HL-60 (cell line): ENCODE measurements at regions not wholly inside any gene's neighbourhood (a gene's known extent, or its start where the extent isn't known, plus 50 kb on each side); places are given as distances from the start of the nearest gene placed in this dataset.

Experiments
- DNase-seq, 2 experiments: peaks; one replicate each; pipeline ENCODE4 v3.0.0-alpha.2; 2010 to 2020; ENCODE audit warnings: low read depth in 1 of 2, low spot score in 1 of 2
- H3K27ac ChIP-seq: fragments of 250-450 bp; sonication (Bioruptor Pico); replicated peaks from 2 replicates; pipeline ENCODE4 v1.5.1; 2020; ENCODE audit warnings: mild to moderate bottlenecking, moderate library complexity
- H3K27me3 ChIP-seq: fragments of 250-450 bp; sonication (Bioruptor Pico); 2 replicates; pipeline ENCODE4 v1.5.1; 2021; ENCODE audit warnings: mild to moderate bottlenecking, moderate library complexity; ENCODE audit not compliant: insufficient read depth, poor library complexity, severe bottlenecking
- H3K4me3 ChIP-seq: replicated peaks from 2 replicates; pipeline ENCODE4 v1.5.1; 2011; ENCODE audit warnings: mild to moderate bottlenecking, control low read depth, low read length; ENCODE audit not compliant: insufficient read depth
- GABPA ChIP-seq: IDR thresholded peaks from 2 replicates; pipeline ENCODE4 v1.6.1; 2012; ENCODE audit warnings: low read depth
- POLR2AphosphoS5 ChIP-seq: IDR thresholded peaks from 2 replicates; pipeline ENCODE4 v1.6.1; 2012; ENCODE audit warnings: low read depth
- SPI1 ChIP-seq: IDR thresholded peaks from 2 replicates; pipeline ENCODE4 v1.6.1; 2012; ENCODE audit warnings: low read depth, mild to moderate bottlenecking, borderline replicate concordance
- TF ChIP-seq, protein P1 (sequence below): IDR thresholded peaks from 2 replicates; pipeline ENCODE4 v1.6.1; 2012; ENCODE audit warnings: low read depth; ENCODE audit not compliant: insufficient replicate concordance
- TF ChIP-seq, protein P2 (sequence below): IDR thresholded peaks from one replicate; pipeline ENCODE4 v1.5.1; 2011; ENCODE audit warnings: low read length, control low read depth, inconsistent platforms; ENCODE audit not compliant: insufficient read depth

DNA sequence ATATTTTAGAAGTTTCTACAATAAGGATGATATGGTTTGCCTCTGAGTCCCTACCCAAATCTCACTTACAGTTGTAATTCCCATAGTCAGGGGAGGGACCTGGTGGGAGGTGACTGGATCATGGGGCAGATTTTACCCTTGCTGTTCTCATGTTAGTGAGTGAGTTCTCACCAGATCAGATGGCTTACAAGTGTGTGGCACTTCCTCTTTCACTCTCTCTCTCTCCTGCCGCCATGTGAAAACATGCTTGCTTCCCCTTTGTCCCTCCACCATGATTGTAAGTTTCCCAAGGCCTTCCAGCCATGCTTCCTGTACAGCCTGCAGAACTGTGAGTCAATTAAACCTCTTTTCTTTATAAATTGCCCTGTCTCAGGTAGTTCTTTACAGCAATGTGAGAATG lies 527.5 kb upstream of the ID4 start:
- Histone ChIP-seq H3K4me3 (no peak overlapping the region), H3K27me3 (no peaks in the 10 kb centered on the region), H3K27ac (no peak overlapping the region)
- DNase-seq, result peak; percentile 6 to 44
- TF ChIP-seq, protein P1, sequence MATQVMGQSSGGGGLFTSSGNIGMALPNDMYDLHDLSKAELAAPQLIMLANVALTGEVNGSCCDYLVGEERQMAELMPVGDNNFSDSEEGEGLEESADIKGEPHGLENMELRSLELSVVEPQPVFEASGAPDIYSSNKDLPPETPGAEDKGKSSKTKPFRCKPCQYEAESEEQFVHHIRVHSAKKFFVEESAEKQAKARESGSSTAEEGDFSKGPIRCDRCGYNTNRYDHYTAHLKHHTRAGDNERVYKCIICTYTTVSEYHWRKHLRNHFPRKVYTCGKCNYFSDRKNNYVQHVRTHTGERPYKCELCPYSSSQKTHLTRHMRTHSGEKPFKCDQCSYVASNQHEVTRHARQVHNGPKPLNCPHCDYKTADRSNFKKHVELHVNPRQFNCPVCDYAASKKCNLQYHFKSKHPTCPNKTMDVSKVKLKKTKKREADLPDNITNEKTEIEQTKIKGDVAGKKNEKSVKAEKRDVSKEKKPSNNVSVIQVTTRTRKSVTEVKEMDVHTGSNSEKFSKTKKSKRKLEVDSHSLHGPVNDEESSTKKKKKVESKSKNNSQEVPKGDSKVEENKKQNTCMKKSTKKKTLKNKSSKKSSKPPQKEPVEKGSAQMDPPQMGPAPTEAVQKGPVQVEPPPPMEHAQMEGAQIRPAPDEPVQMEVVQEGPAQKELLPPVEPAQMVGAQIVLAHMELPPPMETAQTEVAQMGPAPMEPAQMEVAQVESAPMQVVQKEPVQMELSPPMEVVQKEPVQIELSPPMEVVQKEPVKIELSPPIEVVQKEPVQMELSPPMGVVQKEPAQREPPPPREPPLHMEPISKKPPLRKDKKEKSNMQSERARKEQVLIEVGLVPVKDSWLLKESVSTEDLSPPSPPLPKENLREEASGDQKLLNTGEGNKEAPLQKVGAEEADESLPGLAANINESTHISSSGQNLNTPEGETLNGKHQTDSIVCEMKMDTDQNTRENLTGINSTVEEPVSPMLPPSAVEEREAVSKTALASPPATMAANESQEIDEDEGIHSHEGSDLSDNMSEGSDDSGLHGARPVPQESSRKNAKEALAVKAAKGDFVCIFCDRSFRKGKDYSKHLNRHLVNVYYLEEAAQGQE, result no peak
- no peak for TF ChIP-seq POLR2AphosphoS5
- peak; percentile 90 for TF ChIP-seq SPI1

DNA sequence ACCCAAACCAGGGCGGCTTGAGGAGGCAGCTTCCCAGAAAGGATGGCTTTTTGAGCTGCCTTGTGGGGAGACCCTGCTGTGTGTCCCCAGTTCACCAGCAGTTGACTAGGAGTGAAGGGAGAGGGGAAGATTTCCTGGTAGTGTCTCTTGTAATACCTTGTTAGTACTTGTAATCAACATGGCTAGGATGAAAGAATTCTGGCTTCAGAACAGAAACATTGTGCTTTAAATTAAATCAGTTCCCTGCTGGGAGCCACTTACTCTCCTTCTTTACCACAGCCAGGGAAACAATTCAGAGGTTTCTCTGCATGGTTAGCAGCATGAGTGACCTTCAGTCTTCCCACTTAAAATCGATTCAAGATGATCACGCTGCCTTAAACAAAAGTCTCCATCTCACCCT lies 525.4 kb upstream of the ID4 start:
- no peak overlapping the region for H3K27ac ChIP-seq
- TF ChIP-seq POLR2AphosphoS5 (no peak), GABPA (no peak)
- TF ChIP-seq, protein P2, sequence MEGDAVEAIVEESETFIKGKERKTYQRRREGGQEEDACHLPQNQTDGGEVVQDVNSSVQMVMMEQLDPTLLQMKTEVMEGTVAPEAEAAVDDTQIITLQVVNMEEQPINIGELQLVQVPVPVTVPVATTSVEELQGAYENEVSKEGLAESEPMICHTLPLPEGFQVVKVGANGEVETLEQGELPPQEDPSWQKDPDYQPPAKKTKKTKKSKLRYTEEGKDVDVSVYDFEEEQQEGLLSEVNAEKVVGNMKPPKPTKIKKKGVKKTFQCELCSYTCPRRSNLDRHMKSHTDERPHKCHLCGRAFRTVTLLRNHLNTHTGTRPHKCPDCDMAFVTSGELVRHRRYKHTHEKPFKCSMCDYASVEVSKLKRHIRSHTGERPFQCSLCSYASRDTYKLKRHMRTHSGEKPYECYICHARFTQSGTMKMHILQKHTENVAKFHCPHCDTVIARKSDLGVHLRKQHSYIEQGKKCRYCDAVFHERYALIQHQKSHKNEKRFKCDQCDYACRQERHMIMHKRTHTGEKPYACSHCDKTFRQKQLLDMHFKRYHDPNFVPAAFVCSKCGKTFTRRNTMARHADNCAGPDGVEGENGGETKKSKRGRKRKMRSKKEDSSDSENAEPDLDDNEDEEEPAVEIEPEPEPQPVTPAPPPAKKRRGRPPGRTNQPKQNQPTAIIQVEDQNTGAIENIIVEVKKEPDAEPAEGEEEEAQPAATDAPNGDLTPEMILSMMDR, result no peak
- TF ChIP-seq, protein P1, result no peak
- no peak overlapping the region for H3K4me3 ChIP-seq
- DNase-seq, result no peak
- no peaks in the 10 kb centered on the region for H3K27me3 ChIP-seq

DNA sequence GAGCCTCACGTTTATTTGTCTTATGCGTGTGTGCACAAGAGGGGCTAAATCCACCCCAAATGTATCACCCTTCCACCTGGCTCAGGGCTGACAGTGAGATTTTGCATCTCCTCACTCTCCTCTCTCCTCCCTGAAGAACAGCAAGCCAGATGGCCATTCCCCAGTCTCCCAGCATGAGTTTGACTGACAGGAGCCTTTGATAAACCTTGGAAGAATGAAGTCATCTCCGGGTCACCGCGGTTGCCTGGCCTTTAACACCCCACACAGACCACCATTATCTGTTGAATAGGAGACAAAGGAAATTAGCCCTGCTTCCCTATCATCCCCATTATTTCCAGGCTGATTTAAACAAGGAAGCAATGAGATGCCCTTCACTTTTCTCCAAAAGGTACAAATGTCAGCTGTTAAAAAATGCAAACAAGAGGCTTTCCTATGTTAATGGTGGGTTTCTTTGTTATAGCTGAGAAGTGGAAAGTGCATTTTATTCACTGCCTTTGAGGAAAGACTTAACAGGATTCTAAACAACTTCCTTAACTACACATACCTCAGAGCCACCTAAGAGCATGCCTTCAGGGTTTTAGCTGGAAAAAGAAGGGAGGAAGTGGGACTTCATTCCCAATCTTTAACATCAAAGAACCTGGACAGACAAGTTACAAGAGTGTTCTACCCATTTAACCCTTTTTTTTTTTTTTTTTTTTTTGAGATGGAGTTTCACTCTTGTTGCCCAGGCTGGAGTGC lies 524.8 kb upstream of the ID4 start:
- no peak for TF ChIP-seq SPI1
- TF ChIP-seq, protein P1, result no peak
- TF ChIP-seq POLR2AphosphoS5, result no peak
- TF ChIP-seq, protein P2, result no peak
- no peak for TF ChIP-seq GABPA
- Histone ChIP-seq H3K27me3 (no peaks in the 10 kb centered on the region), H3K27ac (no peak overlapping the region), H3K4me3 (no peak overlapping the region)
- no peak for DNase-seq
